ENCODE measurements at regions not wholly inside any gene's neighbourhood (a gene's known extent, or its start where the extent isn't known, plus 50 kb on each side); places are given as distances from the start of the nearest gene placed in this dataset.

GRCh38 chr3:193929373-193929772, 206.6 kb upstream of the HES1 start:
- Histone ChIP-seq H3K4me3 (ENCODE audit: low read depth, low read length) (no peak overlapping the region), H3K9me3 (ENCODE audit: control insufficient read depth, insufficient read depth, low read depth, low read length) (no peaks in the 10 kb centered on the region), H3K27ac (ENCODE audit: extremely low read depth, low read depth, low read length) (no peak overlapping the region), H3K4me1 (ENCODE audit: control insufficient read depth, insufficient read depth, low read length) (no peaks in the 10 kb centered on the region), H3K36me3 (ENCODE audit: control insufficient read depth in 2 of 2, insufficient read depth in 1 of 2, low read length in 2 of 2) (no peaks in the 10 kb centered on the region)
- ChIA-PET CTCF (interaction anchor here (1.0 to 1.1 kb wide), 2 partner anchors 18 to 40 kb away, joined by 3 read pairs; no protein-coding TSS in a partner anchor), POLR2A (no interaction called here)
- no peak for TF ChIP-seq ZNF10 (tag by site-specific recombination; IDR thresholded peaks at IDR 0.05)
- no peak for TF ChIP-seq ZBTB48 (tag by site-specific recombination; IDR thresholded peaks at IDR 0.05)

- no peaks in the 10 kb centered on the region for H3K9me3 ChIP-seq (ENCODE audit: control insufficient read depth, insufficient read depth, low read depth, low read length)
- POLR2A ChIA-PET = no interaction called here
- H3K4me3 ChIP-seq (ENCODE audit: low read depth, low read length) = no peak overlapping the region
- CTCF ChIA-PET = interaction anchor here (1.0 kb wide), 1 partner anchor 40 kb away, joined by 3 read pairs; no protein-coding TSS in a partner anchor
- no peaks in the 10 kb centered on the region for H3K36me3 ChIP-seq (ENCODE audit: control insufficient read depth in 2 of 2, insufficient read depth in 1 of 2, low read length in 2 of 2)
- H3K27ac ChIP-seq (ENCODE audit: extremely low read depth, low read depth, low read length) = no peak overlapping the region
- no peaks in the 10 kb centered on the region for H3K4me1 ChIP-seq (ENCODE audit: control insufficient read depth, insufficient read depth, low read length)
- no peak for TF ChIP-seq ZNF174 (tag by site-specific recombination; IDR thresholded peaks at IDR 0.05)
- TF ChIP-seq, protein P1, sequence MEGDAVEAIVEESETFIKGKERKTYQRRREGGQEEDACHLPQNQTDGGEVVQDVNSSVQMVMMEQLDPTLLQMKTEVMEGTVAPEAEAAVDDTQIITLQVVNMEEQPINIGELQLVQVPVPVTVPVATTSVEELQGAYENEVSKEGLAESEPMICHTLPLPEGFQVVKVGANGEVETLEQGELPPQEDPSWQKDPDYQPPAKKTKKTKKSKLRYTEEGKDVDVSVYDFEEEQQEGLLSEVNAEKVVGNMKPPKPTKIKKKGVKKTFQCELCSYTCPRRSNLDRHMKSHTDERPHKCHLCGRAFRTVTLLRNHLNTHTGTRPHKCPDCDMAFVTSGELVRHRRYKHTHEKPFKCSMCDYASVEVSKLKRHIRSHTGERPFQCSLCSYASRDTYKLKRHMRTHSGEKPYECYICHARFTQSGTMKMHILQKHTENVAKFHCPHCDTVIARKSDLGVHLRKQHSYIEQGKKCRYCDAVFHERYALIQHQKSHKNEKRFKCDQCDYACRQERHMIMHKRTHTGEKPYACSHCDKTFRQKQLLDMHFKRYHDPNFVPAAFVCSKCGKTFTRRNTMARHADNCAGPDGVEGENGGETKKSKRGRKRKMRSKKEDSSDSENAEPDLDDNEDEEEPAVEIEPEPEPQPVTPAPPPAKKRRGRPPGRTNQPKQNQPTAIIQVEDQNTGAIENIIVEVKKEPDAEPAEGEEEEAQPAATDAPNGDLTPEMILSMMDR (tag by site-specific recombination; IDR thresholded peaks at IDR 0.05) = no peak
- no peak for TF ChIP-seq ZNF530 (tag by site-specific recombination; IDR thresholded peaks at IDR 0.05; ENCODE audit: low read depth)
- TF ChIP-seq ZNF280D (tag by site-specific recombination; IDR thresholded peaks at IDR 0.05) = no peak
- TF ChIP-seq ZNF561 (tag by site-specific recombination; IDR thresholded peaks at IDR 0.05; ENCODE audit: borderline replicate concordance) = no peak
- TF ChIP-seq PRDM2 (tag by site-specific recombination; IDR thresholded peaks at IDR 0.05; ENCODE audit: borderline replicate concordance) = no peak
- TF ChIP-seq HOXC10 (CRISPR knock-in tag; IDR thresholded peaks at IDR 0.05) = no peak
- TF ChIP-seq ZNF555 (tag by site-specific recombination; conservative IDR thresholded peaks at IDR 0.05) = no peak
- no peak for TF ChIP-seq KLF10 (tag by site-specific recombination; IDR thresholded peaks at IDR 0.05)
- no peak for TF ChIP-seq ZNF830 (tag by site-specific recombination; IDR thresholded peaks at IDR 0.05; ENCODE audit: low read depth)
- TF ChIP-seq ZBTB21 (tag by site-specific recombination; IDR thresholded peaks at IDR 0.05) = no peak
- TF ChIP-seq ZNF510 (tag by site-specific recombination; IDR thresholded peaks at IDR 0.05; ENCODE audit: insufficient replicate concordance) = no peak
- TF ChIP-seq, protein P2, sequence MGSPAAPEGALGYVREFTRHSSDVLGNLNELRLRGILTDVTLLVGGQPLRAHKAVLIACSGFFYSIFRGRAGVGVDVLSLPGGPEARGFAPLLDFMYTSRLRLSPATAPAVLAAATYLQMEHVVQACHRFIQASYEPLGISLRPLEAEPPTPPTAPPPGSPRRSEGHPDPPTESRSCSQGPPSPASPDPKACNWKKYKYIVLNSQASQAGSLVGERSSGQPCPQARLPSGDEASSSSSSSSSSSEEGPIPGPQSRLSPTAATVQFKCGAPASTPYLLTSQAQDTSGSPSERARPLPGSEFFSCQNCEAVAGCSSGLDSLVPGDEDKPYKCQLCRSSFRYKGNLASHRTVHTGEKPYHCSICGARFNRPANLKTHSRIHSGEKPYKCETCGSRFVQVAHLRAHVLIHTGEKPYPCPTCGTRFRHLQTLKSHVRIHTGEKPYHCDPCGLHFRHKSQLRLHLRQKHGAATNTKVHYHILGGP (tag by site-specific recombination; IDR thresholded peaks at IDR 0.05) = no peak
- no peak for TF ChIP-seq ZNF350 (tag by site-specific recombination; IDR thresholded peaks at IDR 0.05)
- no peak for TF ChIP-seq ZNF335 (tag by site-specific recombination; conservative IDR thresholded peaks at IDR 0.05)
- TF ChIP-seq, protein P3, sequence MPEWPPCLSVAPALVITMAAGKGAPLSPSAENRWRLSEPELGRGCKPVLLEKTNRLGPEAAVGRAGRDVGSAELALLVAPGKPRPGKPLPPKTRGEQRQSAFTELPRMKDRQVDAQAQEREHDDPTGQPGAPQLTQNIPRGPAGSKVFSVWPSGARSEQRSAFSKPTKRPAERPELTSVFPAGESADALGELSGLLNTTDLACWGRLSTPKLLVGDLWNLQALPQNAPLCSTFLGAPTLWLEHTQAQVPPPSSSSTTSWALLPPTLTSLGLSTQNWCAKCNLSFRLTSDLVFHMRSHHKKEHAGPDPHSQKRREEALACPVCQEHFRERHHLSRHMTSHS (tag by site-specific recombination; IDR thresholded peaks at IDR 0.05) = no peak
- no peak for TF ChIP-seq ZNF76 (tag by site-specific recombination; IDR thresholded peaks at IDR 0.05; ENCODE audit: borderline replicate concordance, low read depth)
- TF ChIP-seq ZNF37A (tag by site-specific recombination; IDR thresholded peaks at IDR 0.05) = no peak
These were observed 205.9 kb upstream of the HES1 start for GRCh38 chr3:193929921-193930646.

Data from HEK293 (cell line).